Sigmoid colon (tissue), 4 donors: ENCODE measurements at regions not wholly inside any gene's neighbourhood (a gene's known extent, or its start where the extent isn't known, plus 50 kb on each side); places are given as distances from the start of the nearest gene placed in this dataset.

Experiments
- CTCF ChIP-seq, 4 experiments: fragments of 450-650 bp in 3 of 4; fragments of 200-600 bp in 1 of 4; IDR thresholded peaks; one replicate each; pipeline ENCODE4 v1.5.1; 2016 to 2019; ENCODE audit warnings: antibody characterized with exemption in 4 of 4, mild to moderate bottlenecking in 3 of 4, moderate library complexity in 2 of 4
- EP300 ChIP-seq, 4 donors: sonication (generic); formaldehyde crosslinking; IDR thresholded peaks; one replicate each; pipeline ENCODE4 v1.6.1; 2017; ENCODE audit warnings: antibody characterized with exemption in 4 of 4
- POLR2A ChIP-seq, 2 donors: fragments of 450-650 bp; IDR thresholded peaks; one replicate each; pipeline ENCODE4 v1.6.1; 2016; ENCODE audit warnings: antibody characterized with exemption in 2 of 2, mild to moderate bottlenecking in 2 of 2, moderate library complexity in 2 of 2

GRCh38 chr15:39501366-39502081 lies 79.4 kb upstream of the THBS1 start:
- TF ChIP-seq CTCF (IDR thresholded peaks at IDR 0.05) (no peak), EP300 (IDR thresholded peaks at IDR 0.05) (no peak), POLR2A (IDR thresholded peaks at IDR 0.05) (no peak)
